GM19372 (cell line): ENCODE measurements at regions not wholly inside any gene's neighbourhood (a gene's known extent, or its start where the extent isn't known, plus 50 kb on each side); places are given as distances from the start of the nearest gene placed in this dataset.

Experiments used
- ATAC-seq: cut with Tn5 transposase; IDR thresholded peaks from one replicate; pipeline ENCODE4 v1.9.1; 2021; ENCODE audit warnings: mild to moderate bottlenecking, low read depth, moderate library complexity; ENCODE audit not compliant: unreplicated experiment

DNA sequence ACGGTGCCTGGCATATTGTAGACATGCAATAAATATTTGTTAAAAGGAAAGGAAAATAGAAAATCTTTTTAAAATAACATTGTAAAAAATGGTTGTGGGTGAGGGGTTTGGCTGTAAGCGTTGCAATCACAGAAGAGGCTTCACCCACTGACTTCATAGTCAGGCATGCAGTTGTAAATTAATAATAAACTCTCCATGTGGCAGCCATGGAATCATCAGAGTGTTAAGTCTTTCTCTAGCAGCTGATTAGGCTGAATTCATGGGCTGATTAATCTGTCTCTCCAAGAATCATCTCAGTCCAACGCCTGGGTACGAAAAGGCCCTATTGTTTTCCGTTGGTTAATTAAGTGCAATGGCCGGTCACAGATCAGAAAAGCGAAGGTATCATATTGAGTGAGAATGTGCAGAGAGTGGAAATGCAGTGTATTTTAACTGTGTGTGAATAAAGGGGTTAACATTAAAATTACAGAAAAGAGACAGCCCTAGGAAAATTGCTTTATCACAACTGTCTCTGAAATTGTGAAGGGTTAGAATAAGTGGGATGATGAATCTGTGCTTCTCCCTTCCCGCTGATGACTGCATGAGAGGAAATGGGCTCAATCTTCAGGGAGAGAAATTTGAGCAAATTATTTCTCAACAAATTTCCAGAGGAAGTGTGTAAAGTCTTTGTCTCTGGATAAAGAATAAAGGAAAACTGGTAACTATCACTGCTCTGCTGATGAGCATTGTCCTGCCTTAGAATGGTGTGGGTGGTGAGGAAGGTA, 269.0 kb downstream of the FAM76B start:
- no peak for ATAC-seq

DNA sequence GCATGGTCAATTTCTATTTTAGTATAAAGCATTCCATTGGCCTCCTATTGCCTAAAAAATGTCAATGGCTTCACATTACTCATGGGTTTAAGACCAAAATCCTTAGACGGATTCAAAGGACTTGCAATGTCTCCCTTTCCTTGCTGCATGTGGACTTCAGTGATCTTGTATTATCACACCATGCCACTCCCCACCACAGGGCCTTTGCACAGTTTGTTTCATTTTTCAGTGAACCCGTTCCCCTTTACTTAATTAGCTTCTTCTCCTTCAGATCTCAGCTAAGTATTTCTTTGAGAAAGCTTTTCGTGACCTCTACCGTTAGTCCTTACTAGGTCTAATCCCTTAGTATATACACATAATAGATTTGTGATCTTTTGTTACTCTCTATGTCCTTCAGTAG, 269.7 kb downstream of the FAM76B start:
- no peak for ATAC-seq

GRCh38 chr11:95517453-95517852, 272.1 kb downstream of the FAM76B start:
- ATAC-seq = no peak

- no peak for ATAC-seq
Measured at GRCh38 chr11:95516786-95517185, 272.8 kb downstream of the FAM76B start.

DNA sequence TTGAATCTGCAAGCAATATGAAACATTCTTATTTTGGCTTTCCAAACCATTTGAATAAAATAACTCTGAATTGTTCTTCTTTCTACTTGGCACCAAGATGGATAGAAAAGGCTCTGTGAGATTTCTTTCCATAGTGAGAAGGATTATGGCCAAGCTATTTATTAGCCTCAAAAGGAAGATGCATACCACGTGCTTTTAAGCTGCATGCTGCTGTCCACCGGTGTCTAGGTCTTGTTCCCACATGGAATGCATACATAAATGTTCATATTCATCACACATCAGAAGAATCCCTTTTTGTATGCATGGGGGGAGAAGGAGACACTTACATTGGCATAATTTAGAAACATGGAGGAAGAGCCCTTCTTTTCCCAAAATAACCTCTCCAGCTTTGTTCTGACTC, 273.4 kb downstream of the FAM76B start:
- ATAC-seq = no peak

GRCh38 chr11:95515371-95515770, 274.2 kb downstream of the FAM76B start:
- no peak for ATAC-seq

DNA sequence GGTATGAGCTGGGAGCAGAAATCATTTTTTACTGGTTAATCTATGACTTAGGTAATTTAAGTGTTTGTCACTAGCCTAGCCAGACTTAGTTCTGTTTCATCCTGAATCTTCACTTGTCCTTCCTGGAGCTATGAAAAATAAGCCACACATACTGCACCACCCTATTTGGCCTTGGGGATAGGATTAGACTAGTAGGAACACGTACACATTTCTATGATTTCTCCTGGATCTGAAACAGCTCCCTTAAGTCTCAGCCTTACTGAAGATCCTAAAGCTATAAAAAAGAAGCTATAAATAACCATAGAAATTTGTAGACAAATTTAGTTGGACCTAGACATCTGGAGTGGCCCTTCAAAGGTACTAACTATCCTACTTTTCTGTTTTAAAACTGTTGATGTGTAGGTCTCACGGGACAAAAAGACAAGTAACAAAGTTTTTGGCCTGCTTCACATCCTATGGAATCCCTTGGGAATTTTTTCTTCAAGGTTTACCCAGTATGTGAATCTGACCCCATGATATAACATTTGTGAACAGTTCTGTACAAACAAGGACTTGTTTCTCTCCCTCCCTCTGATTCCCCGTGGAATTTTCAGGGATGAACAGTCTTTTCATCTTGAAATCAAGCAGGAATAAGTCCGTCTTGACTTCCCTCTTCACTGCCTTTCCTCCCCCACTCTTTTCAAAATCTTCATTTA, 275.0 kb downstream of the FAM76B start:
- no peak for ATAC-seq

GRCh38 chr11:95512682-95513081, 276.9 kb downstream of the FAM76B start:
- no peak for ATAC-seq

DNA sequence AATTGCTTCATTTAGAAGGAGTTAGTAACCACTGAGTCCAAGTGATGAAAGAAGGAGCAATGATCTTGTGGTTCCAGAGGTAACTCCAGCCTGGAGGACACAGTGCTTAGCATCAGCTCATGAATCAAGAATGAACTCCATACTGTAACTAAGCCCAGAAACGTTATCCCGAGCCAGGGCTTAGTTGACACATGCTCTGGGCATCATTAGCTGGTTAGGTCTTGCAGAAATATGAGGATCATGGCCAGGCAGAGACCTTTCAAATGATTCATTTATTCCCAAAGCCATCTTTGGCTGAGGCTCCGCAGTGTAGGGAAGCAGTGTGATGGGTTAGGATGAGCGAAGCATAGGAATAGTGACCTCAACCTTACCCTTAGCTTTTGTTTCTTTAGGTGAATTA, 277.4 kb downstream of the FAM76B start:
- ATAC-seq = no peak

DNA sequence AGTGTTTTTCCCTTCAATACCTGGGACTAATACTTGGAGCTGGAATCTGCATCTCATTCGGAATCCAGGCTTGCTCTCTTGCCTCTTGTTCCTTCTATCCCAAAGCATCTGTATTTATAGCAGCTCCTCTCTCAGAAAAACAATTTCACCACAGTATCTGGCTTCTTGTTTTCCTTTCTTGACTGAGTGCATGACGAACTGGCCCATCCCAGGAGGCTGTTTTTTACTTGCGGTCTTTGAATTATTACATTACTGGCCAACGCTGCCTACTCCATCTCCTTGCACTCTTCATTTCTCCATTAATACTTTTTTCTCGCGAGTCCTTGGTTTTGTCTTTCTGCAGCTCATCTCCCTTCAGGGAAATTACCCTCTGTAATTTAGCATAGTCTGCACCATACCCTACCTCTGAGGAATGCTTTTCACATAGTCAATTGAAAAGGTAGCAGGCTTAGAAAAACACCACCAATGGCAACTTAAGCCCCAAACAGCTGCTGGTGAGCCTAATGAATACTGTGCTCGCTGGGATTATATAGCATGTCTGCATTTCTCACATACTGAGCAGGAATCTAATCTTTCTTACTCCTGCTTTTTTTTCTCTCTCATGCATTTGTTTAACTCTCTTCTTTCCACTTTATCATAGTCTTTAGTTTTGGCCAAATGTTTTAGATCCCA, 277.4 kb upstream of the SESN3 start:
- ATAC-seq = no peak

GRCh38 chr11:95507794-95508193, 276.8 kb upstream of the SESN3 start:
- ATAC-seq = no peak

DNA sequence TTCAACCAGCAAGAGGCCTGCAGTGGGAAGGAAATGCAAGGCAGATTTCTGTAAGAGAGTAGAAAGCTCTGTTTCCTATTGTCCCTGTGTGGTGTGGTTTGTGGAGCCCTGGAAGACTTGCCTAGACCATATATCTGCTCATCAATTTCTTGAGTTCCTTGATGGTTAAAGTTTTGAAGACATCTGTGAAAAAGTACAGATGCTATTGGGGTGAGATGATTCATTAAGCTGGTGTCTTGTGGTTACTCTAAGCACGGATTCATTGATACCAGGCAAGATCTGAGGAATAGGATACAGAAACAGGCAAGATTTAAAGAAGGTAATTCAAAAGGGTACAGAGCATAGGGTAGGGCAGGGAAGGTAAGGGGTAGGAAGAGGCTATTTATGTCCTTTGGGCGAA, 275.8 kb upstream of the SESN3 start:
- no peak for ATAC-seq

DNA sequence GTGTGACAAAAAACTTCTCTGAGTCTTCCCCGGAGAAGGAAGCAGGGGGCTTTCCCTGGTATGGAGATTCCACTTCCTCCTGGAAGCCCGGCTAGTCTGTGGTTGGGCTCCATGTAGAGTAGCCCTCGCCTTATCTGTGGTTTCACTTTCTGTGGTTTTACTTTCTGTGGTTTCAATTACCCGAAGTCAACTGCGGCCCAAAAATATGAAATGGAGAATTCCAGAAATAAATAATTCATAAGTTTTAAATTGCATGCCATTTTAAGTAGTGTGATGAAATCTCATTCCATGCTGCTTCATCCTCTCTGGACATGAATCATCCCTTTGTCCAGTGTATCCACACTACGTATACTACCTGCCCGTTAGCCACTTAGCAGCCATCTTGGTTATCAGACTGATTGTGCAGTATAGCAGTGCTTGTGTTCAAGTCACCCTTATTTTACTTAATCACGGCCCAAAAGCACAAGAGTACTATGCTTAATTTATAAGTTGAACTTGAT, 275.0 kb upstream of the SESN3 start:
- no peak for ATAC-seq

DNA sequence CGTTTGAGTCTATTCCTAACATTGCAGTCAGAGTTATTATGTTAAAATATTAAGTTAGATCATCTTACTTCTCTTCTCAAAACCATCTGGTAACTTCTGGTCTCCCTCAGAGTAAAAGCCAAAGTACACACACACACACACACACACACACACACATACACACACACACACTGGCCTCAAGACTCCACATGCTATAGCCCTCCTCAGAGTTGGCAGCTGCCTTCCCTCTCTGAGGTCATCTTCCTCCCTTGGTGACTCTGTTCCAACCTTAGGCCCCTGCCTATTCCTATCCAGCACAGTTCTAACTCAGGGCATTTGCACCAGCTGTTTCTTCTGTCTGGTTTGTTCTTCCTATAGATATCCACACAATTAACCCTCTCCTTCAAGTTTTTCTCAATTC, 272.0 kb upstream of the SESN3 start:
- no peak for ATAC-seq

DNA sequence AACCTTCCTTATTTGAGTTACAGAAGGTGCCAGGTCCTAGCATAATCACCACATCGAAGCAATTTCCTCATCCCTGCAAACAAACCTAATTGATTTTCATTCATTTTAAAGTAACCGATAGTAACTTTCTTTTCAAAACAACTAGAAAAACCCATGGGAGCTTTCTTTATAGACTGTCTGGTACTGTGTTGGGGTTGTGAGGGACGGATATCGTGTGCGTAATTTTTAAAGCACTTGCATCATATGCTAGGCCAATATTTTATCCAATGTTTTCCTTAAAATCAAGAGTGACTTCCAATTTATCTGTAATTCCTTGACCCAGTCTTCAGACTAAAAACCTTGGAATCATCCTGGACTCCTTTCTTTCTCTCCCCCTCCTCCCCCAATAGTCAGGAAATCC, 271.5 kb upstream of the SESN3 start:
- ATAC-seq = no peak

- no peak for ATAC-seq
Measured at GRCh38 chr11:95501761-95502266, 270.8 kb upstream of the SESN3 start.

GRCh38 chr11:95500466-95500865, 269.5 kb upstream of the SESN3 start:
- no peak for ATAC-seq

DNA sequence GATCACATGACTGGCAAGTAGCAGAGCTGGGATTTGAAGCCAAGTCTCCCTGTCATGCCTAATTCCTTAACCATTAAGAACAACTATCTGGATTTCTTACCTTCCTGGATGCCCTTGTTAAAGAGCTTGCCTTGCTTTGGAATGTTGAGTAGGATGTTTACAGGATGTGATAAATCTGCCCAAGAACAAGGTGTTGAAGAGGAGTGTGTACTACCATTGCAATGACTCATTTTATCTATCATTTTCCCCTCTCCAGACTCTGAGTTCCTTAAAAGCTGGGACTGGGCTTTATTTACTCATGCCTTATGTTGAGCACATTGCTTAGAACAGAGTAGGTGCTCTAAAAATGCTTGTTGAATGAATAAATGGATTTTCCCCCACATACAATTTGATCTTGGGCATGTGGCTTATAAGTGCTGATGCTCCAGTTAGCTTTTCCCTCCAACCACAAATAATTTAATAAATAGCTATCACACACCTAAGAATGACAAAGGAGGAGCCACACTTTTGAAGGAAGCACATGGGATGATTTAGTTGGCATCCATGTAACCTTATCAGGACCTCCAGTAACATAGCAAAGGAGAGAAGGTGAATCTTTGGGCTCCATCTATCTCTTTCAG, 268.6 kb upstream of the SESN3 start:
- no peak for ATAC-seq

GRCh38 chr11:95498722-95499425, 267.9 kb upstream of the SESN3 start:
- no peak for ATAC-seq

GRCh38 chr11:95496901-95497300, 265.9 kb upstream of the SESN3 start:
- no peak for ATAC-seq
